NCI-H2171 treated with DMSO at 0.1 percent for 48 hours (cell line): ENCODE measurements at regions not wholly inside any gene's neighbourhood (a gene's known extent, or its start where the extent isn't known, plus 50 kb on each side); places are given as distances from the start of the nearest gene placed in this dataset.

Experiments
- DNase-seq: peaks from one replicate; lab custom pipeline; 2025; lab: John Stamatoyannopoulos, UW

DNA sequence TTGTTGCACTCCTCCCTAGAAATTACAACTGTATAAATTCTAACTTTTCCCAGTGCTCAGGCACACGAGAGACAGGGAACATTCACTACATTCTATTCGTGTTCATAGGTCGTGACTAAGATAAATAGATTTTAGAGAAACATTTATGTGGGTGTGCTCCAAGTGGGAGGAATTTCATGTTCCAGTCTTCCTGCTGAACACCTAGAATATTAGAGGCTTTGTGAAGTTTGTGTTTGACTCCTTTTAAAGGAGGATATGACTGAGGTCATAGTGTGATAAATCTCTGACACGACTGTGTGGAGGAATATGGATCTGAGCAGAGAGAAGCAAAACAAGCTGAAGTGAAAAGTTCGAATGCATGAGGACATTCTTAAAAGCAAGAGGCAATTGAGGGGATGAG lies 355.3 kb downstream of the ZSWIM6 start:
- DNase-seq = no peak

- DNase-seq = no peak
Observed at GRCh38 chr5:61689153-61689846, 357.2 kb downstream of the ZSWIM6 start.

- DNase-seq = no peak
Observed at GRCh38 chr5:61697809-61698558, 365.9 kb downstream of the ZSWIM6 start.

- DNase-seq = no peak
Observed at GRCh38 chr5:61701877-61702602, 370.0 kb downstream of the ZSWIM6 start.

DNA sequence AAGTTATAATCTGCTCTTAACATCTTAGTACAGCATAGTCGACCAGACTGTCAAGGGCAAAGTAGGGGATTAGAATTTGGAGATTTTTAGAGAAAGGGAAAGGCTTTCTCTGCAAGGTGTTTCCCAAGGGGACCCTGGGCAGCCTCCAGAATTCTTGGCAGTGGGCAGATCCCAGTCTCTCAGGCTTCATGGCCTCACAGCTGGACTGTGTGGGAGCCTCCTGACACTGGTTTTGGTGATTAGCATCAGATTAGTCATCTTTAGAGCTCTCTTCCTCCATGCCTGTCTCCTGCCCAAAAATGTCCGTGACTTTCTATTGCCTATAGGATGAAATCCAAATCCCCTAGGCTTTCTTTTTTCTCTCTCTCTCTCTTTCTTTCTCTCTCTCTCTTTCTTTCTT lies 370.7 kb downstream of the ZSWIM6 start:
- DNase-seq = no peak

GRCh38 chr5:61704289-61704688 lies 372.2 kb downstream of the ZSWIM6 start:
- DNase-seq = no peak

DNA sequence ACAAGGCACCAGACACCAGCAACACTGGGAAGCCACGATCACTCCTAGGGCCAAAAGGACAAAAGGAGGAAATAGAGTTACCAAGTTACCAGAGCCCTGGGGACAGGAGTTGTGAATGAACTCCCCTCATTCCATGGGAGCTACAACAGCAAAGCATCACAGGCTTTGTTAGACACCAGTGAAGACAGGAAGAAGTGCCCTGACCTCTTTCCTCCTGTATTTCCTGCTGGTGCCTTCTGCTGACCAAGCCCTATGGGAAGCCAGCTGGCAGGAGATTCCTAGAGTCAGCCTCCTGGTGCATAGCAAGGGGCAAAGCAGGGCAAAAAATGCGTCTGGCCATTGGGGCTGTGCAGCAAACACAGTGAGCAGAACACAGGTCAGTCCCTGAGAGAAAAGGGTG lies 374.7 kb downstream of the ZSWIM6 start:
- no peak for DNase-seq

DNA sequence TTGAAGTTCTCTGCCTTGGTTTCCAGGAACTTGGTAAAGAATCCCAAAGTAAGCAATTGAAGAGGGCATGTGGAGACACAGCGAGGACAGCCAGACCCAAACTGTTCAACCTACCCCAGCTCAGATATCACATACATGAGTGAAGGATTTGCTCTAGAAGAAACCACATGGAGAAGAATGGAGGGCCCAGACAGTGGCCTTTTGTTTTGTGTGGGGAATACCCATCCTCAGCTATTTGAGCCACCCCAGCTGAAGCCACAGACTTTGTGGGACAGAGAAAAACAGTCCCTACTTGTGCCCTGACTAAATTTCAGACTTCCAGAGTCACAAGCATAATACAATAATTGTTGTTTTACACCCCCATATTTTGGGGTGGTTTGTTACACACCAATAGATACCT lies 387.1 kb downstream of the ZSWIM6 start:
- no peak for DNase-seq

DNA sequence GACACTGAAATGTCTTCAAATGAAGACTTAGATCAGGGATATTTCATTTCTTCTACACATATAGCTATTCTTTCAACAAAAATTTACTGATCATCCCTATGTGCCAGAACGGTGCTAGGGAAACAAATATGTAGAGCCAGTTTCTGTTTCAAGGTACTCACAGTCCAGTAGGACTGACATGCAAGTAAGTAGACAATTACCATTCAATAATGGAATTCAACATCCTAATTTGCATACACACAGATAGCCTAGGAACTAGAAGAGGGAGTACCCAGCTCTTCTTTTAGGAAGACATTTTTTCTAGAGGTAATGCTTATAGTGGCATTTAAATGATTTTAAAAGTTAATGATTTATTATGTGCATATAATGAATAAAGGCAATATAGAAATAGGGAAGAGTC lies 388.8 kb downstream of the ZSWIM6 start:
- DNase-seq = no peak

DNA sequence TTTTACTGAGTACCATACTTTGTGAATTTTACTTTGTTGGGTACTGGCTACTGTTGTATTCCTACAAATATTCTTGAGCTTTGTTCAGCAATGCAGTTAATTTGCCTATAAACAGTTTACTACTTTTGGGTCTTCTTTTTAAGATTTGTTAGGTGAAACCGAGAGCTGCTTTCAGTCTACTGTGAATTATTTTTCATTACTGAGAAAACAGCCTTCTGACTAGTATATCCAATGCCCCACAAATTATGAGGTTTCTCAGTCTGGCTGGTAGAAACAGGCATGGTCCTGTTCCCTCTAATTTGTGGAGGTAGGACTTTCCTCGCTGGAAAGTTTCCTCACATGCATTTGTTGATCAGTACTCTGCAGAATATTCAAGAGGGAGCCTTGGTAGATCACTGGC lies 392.0 kb downstream of the ZSWIM6 start:
- DNase-seq = no peak

DNA sequence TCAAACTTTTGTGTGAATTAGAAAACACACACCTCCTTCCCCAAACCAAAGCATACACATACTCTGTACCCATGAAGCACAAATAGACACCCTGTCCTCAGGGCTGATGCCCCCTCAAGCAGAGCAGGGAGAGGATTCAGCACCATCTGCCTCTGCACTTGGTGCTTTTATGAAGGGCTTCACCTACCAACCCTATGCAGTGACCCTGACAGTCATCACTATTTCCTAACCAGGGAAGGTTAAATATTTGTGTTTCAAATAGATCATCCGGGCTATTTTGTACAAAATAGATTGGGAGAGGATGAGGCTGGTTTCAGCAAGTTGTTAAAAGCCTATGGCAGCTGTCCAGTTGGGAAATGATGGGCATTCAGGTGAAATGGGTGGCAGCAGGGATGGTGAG lies 396.2 kb downstream of the ZSWIM6 start:
- DNase-seq = no peak

DNA sequence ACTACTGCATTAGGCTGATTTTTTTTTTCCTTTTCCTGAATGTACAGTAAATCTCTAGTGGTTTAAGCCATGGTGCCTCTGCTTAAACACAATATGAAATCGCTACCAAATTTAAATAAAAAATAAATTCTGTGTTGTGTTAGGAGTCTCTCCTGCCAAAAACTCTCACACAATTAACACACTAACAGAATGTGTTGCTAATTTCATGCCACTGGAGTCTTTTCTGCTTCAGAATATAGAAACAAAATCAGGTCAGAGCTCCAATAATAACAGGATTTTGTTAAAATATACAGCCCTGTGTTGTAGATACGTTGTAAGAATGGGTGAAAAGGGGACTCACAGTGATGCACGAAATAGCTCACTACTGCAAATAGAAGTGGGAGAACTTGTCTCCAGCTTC lies 398.8 kb downstream of the ZSWIM6 start:
- no peak for DNase-seq

GRCh38 chr5:61731267-61731945 lies 399.3 kb downstream of the ZSWIM6 start:
- no peak for DNase-seq

DNA sequence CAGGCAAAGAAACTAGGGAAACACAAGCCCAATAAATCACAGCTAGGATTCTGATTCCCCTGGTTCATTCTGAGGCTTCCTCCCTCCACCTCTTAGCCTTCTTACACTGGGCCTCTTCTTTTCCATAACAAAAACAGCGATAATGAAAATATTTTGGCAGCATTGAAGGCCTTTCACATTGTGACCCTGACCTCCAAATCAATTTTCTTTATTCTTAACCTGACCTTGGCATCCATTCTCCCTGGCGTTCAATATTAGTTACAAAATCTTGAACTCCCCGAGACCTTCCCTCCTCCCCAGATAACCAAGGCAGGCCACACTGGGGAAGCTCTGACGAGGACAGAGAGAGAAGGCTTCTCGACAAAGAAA lies 399.9 kb downstream of the ZSWIM6 start:
- no peak for DNase-seq

DNA sequence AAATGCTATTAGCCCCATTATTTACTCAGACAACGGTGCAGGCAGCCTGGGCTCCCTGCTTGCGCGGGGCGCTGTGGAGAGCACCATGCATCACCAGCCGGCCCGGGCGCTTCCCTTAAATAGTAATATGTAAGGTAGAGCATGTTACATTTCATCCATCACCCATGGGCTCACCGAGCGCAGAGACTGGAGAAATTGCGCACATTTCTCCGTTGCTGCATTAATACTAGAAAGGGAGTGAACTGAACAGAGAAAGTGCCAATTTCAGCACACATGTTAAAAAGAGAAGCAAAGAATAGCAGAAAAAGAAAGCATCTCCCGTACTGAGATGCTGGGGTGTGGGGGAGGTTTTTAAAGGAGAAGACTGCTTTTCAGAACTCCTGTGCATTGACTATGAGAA lies 400.3 kb downstream of the ZSWIM6 start:
- DNase-seq = no peak

DNA sequence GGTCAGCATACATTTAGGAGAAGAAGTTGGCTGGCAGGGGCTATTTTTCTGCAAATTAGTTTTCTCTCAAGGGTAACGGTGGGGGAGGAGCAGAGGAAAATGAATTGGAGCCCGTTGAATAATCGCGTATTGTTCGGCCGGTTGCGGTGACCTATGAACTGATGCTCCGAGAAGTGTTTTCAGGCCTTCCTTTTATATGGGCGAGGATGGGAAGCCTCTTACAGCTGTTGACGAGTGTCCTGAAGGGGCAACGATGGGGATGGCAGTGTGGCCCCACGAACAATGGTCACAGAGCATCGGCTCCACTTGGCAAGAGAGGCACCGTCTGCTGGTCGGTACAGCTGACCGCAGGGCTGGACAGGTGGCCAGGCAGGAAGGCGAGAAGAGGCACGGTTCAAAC lies 400.7 kb downstream of the ZSWIM6 start:
- no peak for DNase-seq

DNA sequence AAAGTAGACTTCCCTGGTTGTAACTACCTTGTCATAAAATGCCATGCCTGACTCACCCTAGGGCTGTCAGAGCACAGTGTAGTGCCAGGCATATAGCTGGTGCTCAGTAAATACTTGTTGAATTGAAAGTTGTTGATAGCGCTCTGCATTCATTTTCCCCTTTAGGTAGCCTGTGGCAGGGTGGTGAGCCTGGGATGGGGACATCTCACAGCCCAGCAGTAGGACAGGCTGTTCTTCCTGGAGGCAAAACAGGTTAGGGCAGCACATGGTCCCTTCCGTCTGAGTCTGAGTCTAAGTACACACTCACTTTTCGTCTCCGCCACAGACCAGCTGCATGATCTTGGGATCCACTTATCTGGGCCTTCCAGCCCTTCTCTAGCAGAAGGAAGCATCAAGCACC lies 401.9 kb downstream of the ZSWIM6 start:
- DNase-seq = no peak

- no peak for DNase-seq
Observed at GRCh38 chr5:61734966-61735365, 402.9 kb downstream of the ZSWIM6 start.

DNA sequence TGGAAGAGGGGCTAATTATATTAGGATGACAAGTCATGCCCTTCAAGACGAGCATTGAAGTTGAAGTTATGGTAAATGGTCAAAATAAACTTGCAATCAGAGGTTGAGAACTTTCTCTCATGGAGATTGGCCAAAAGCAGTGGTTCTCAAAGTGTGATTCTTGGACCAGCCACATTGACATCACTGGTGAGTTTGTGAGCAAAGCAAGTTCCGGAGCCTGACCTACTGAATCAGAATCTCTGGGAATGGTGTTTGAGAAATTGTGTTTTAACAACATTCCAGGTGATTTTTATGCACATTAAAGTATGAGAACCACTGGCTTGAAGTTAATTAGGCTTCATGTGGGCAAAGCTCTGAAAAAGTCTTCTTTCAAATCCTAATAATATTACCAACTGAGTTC lies 403.5 kb downstream of the ZSWIM6 start:
- DNase-seq = no peak

- DNase-seq = no peak
Observed at GRCh38 chr5:61735995-61736394, 403.9 kb downstream of the ZSWIM6 start.

DNA sequence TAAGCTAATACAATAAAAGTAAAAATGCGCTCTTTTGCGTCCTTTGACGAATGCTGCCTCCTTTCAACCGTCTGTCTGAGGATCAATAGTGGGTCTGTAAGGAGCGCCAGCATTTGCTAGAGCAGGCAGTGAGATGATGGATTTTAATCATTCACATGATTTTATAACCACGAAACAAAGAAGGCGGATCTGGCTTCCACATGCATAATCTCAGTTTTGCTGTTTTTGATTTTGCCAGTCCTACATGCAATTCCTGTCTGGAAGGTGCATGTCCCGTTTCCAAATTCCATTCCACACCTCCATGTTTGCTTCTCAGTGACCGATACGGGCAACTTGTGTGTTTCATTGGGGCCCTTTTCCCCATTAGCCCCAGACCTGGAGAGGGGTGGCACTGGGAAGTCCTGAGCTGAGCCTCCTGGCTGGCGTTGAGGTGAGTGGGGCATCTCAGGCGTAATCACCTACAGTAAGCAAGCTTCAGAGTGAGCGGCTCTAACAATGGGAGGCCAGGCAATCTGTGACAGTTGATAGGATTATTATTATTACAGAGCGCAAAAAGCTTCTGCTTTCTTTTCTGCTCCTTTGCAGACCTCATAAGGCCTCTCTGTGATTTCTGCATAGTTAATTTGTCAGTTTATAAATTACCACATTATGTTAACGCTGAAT lies 405.4 kb downstream of the ZSWIM6 start:
- no peak for DNase-seq

DNA sequence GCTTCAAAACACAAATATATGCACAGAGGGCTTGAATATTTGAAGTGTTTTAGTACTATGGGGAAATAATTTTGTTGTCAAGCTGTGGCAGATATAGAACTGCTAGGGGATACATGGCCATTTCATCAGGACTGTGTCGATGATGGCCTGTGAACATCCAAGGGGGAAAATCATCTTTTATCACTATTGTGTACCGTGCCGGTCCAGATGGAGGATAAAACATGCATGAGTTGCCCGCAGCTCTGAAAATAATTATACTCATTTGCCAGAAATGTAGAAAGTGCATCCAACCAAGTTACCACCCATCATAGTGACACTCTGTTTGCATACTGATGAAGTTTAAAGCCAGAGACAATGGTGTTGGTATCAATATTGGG lies 405.9 kb downstream of the ZSWIM6 start:
- DNase-seq = no peak
